Loucy (cell line): ENCODE measurements at regions not wholly inside any gene's neighbourhood (a gene's known extent, or its start where the extent isn't known, plus 50 kb on each side); places are given as distances from the start of the nearest gene placed in this dataset.

ENCODE experiments used
- H2AFZ ChIP-seq: fragments of 200-600 bp; sonication (generic); 2 replicates; pipeline ENCODE4 v1.6.0; 2016; ENCODE audit warnings: antibody characterized with exemption, mild to moderate bottlenecking, low read length, moderate library complexity
- H3F3A ChIP-seq: fragments of 200-600 bp; 2 replicates; pipeline ENCODE4 v1.6.0; 2016; ENCODE audit warnings: antibody characterized with exemption, low read depth, mild to moderate bottlenecking
- H3K27me3 ChIP-seq: fragments of 200-600 bp; sonication (generic); 2 replicates; pipeline ENCODE4 v1.6.1; 2014; ENCODE audit warnings: low read length, mild to moderate bottlenecking; ENCODE audit not compliant: insufficient read depth, poor library complexity, severe bottlenecking
- H3K36me3 ChIP-seq: fragments of 200-600 bp; sonication (generic); 2 replicates; pipeline ENCODE4 v1.6.1; 2016; ENCODE audit warnings: low read length; ENCODE audit not compliant: insufficient read depth
- H3K4me1 ChIP-seq: fragments of 200-600 bp; sonication (generic); 2 replicates; pipeline ENCODE4 v1.5.1; 2014; ENCODE audit warnings: low read length, mild to moderate bottlenecking; ENCODE audit not compliant: insufficient read depth, poor library complexity, severe bottlenecking
- H3K4me2 ChIP-seq: fragments of 200-600 bp; sonication (generic); 2 replicates; pipeline ENCODE4 v1.6.0; 2014; ENCODE audit warnings: antibody characterized with exemption, low read length, low read depth, mild to moderate bottlenecking; ENCODE audit not compliant: poor library complexity, severe bottlenecking
- H3K4me3 ChIP-seq: fragments of 200-600 bp; sonication (generic); 2 replicates; pipeline ENCODE4 v1.5.1; 2014; ENCODE audit warnings: low read length, mild to moderate bottlenecking, mixed read lengths; ENCODE audit not compliant: poor library complexity, severe bottlenecking
- H3K79me2 ChIP-seq: fragments of 200-600 bp; sonication (generic); 2 replicates; pipeline ENCODE4 v1.6.1; 2014; ENCODE audit warnings: low read length; ENCODE audit not compliant: insufficient read depth
- H3K9ac ChIP-seq: fragments of 200-600 bp; sonication (generic); 2 replicates; pipeline ENCODE4 v1.6.0; 2014; ENCODE audit warnings: mild to moderate bottlenecking, low read depth, low read length, moderate library complexity; ENCODE audit not compliant: poor library complexity, severe bottlenecking
- H3K9me2 ChIP-seq: fragments of 200-600 bp; sonication (generic); replicated peaks from 2 replicates; pipeline ENCODE4 v1.6.1; 2016; ENCODE audit warnings: low read depth, low read length, mixed read lengths
- H3K9me3 ChIP-seq: fragments of 200-600 bp; sonication (generic); 2 replicates; pipeline ENCODE4 v1.6.1; 2014; ENCODE audit warnings: mild to moderate bottlenecking, antibody characterized with exemption, low read length, low read depth; ENCODE audit not compliant: insufficient read depth
- H4K20me1 ChIP-seq: fragments of 200-600 bp; sonication (generic); 2 replicates; pipeline ENCODE4 v1.6.0; 2014; ENCODE audit warnings: antibody characterized with exemption, low read length, mild to moderate bottlenecking; ENCODE audit not compliant: insufficient read depth, poor library complexity, severe bottlenecking
- EZH2phosphoT487 ChIP-seq: fragments of 200-600 bp; IDR thresholded peaks from 2 replicates; pipeline ENCODE4 v1.6.1; 2018; ENCODE audit warnings: antibody characterized with exemption, mild to moderate bottlenecking, moderate library complexity, borderline replicate concordance
- TF ChIP-seq, protein P1 (sequence below): fragments of 200-600 bp; sonication (generic); conservative IDR thresholded peaks from 2 replicates; pipeline ENCODE4 v1.5.1; 2014; ENCODE audit warnings: mild to moderate bottlenecking, antibody characterized with exemption, low read length

DNA sequence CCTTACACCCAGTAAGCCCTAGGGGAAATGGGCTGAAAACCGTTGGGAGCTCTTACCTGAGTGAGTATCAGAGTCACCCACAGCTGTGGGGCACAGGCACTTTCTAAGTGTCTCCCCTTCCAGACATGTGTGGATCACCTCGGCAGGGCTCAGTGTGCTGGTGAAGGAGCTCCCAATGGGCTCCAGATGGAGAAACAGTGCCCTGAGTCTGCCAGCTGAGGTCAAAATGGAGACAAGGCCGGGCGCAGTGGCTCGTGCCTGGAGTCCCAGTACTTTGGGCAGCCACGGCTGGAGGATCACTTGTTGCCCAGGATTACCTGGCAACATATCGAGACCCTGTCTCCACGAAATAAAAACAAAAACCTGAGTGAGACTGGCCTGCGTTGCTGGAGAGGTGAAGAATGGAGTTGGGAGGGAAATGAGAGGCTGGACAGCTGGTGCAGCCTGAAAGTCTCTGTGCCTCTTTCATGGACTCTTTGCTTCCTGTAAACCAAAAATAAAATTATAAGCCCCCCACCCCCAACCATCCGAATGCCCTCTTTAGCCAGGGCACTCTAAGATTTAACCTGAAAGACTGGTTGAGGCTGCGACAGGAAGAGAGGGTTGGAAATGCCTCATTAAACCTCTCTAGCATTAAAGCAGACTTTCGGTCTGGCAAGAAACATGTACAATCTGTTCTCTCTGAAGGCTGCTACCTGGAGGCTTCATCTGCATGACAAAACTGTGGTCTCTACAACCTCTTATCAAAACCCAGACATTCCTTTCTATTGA is 111.8 kb downstream of the SNX19 start:
- no peaks in the 10 kb centered on the region for H3F3A ChIP-seq

GRCh38 chr11:130806746-130807145 is 109.5 kb downstream of the SNX19 start:
- Histone ChIP-seq H3K27me3 (no peaks in the 10 kb centered on the region), H3K9me3 (no peaks in the 10 kb centered on the region), H2AFZ (no peak overlapping the region), H4K20me1 (no peaks in the 10 kb centered on the region), H3K4me3 (no peak overlapping the region), H3K79me2 (no peaks in the 10 kb centered on the region), H3K36me3 (no peaks in the 10 kb centered on the region), H3K4me2 (no peak overlapping the region), H3K9me2 (no peaks in the 10 kb centered on the region), H3F3A (no peaks in the 10 kb centered on the region), H3K9ac (no peak overlapping the region), H3K4me1 (no peaks in the 10 kb centered on the region)
- no peak for TF ChIP-seq EZH2phosphoT487
- TF ChIP-seq, protein P1, sequence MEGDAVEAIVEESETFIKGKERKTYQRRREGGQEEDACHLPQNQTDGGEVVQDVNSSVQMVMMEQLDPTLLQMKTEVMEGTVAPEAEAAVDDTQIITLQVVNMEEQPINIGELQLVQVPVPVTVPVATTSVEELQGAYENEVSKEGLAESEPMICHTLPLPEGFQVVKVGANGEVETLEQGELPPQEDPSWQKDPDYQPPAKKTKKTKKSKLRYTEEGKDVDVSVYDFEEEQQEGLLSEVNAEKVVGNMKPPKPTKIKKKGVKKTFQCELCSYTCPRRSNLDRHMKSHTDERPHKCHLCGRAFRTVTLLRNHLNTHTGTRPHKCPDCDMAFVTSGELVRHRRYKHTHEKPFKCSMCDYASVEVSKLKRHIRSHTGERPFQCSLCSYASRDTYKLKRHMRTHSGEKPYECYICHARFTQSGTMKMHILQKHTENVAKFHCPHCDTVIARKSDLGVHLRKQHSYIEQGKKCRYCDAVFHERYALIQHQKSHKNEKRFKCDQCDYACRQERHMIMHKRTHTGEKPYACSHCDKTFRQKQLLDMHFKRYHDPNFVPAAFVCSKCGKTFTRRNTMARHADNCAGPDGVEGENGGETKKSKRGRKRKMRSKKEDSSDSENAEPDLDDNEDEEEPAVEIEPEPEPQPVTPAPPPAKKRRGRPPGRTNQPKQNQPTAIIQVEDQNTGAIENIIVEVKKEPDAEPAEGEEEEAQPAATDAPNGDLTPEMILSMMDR = no peak

More for the DNA sequence above, 111.8 kb downstream of the SNX19 start:
- Histone ChIP-seq H2AFZ (no peak overlapping the region), H3K9me3 (no peaks in the 10 kb centered on the region), H3K36me3 (no peaks in the 10 kb centered on the region), H4K20me1 (no peaks in the 10 kb centered on the region), H3K4me2 (no peak overlapping the region), H3K9me2 (no peaks in the 10 kb centered on the region), H3K27me3 (no peaks in the 10 kb centered on the region), H3K79me2 (no peaks in the 10 kb centered on the region), H3K4me3 (no peak overlapping the region), H3K9ac (no peak overlapping the region), H3K4me1 (no peaks in the 10 kb centered on the region)
- TF ChIP-seq EZH2phosphoT487 = no peak
- TF ChIP-seq, protein P1 = no peak

DNA sequence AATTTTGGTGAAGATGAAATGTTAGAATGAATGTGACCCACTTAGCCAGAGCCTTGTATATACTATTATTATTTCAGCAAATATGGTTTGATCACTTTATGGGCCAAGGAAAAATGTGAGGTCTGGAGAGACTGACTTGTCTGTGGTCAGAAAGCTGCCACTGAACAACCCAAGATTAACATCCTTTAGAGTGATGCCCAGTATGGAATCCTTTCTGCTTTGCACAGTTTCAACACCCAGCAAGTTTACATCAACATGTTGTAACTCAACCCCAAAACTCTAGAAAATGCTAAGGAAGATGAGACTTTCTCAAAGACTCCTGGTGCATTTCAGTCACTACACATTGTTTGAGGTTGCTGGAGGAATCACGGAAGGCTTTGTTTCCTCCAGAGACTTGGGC is 107.7 kb downstream of the SNX19 start:
- no peaks in the 10 kb centered on the region for H3K36me3 ChIP-seq
- H2AFZ ChIP-seq = no peak overlapping the region
- H3K79me2 ChIP-seq = no peaks in the 10 kb centered on the region
- H4K20me1 ChIP-seq = no peaks in the 10 kb centered on the region
- H3K9ac ChIP-seq = no peak overlapping the region
- no peak overlapping the region for H3K4me3 ChIP-seq
- TF ChIP-seq, protein P1 = no peak
- TF ChIP-seq EZH2phosphoT487 = no peak
- H3F3A ChIP-seq = no peaks in the 10 kb centered on the region
- H3K9me3 ChIP-seq = no peaks in the 10 kb centered on the region
- H3K9me2 ChIP-seq = no peaks in the 10 kb centered on the region
- no peaks in the 10 kb centered on the region for H3K4me1 ChIP-seq
- no peaks in the 10 kb centered on the region for H3K27me3 ChIP-seq
- H3K4me2 ChIP-seq = no peak overlapping the region
